GM12878 (cell line): ENCODE measurements at regions not wholly inside any gene's neighbourhood (a gene's known extent, or its start where the extent isn't known, plus 50 kb on each side); places are given as distances from the start of the nearest gene placed in this dataset.

Experiments used
- ATAC-seq: fragments of 200-7000 bp; cut with Tn5 transposase; 3 replicates; pipeline ENCODE4 v1.9.1; 2020; ENCODE audit warnings: mild to moderate bottlenecking, moderate library complexity
- BruUV-seq: library from RNA; stranded (reverse); fragments of 400-500 nt; replicated peaks from 2 replicates; lab custom pipeline; 2021; lab: Mats Ljungman, UMichigan
- CTCF ChIA-PET: fragments of 300-600 bp; sonication (Branson Sonifier 250); formaldehyde crosslinking; extraction: SDS; loops from one replicate; lab custom pipeline; 2021; ENCODE audit warnings: inconsistent platforms; lab: Yijun Ruan, JAX
- POLR2A ChIA-PET: fragments of 350-600 bp; formaldehyde crosslinking; extraction: SDS; loops from one replicate; lab custom pipeline; 2021; ENCODE audit warnings: inconsistent platforms; lab: Charles Lee
- RAD21 ChIA-PET: fragments of 300-600 bp; sonication (Branson Sonifier 250); formaldehyde crosslinking; loops from one replicate; lab custom pipeline; 2023; ENCODE audit warnings: antibody characterized with exemption; ENCODE audit not compliant: unreplicated experiment; lab: Charles Lee
- SMC1A ChIA-PET: fragments of 300-600 bp; sonication (Branson Sonifier 250); formaldehyde crosslinking; loops from one replicate; lab custom pipeline; 2023; ENCODE audit not compliant: unreplicated experiment, uncharacterized antibody; lab: Charles Lee
- DNase-seq: peaks from one replicate; pipeline ENCODE4 v3.0.0-alpha.2; 2011; ENCODE audit warnings: low read depth, low spot score
- FAIRE-seq: peaks from 3 replicates; lab custom pipeline; 2011; peaks lifted over from hg19 to GRCh38; lab: Jason Lieb, UNC
- H2AFZ ChIP-seq: 2 replicates; pipeline ENCODE4 v1.6.0; 2011; ENCODE audit warnings: low read depth, low read length, control low read depth; ENCODE audit not compliant: control insufficient read depth
- H3K27ac ChIP-seq: 2 replicates; pipeline ENCODE4 v1.5.1; 2011; ENCODE audit warnings: control low read depth; ENCODE audit not compliant: control insufficient read depth, insufficient read depth
- H3K27me3 ChIP-seq, 2 experiments: replicated peaks in 1 of 2; 2 replicates each; pipeline versions ENCODE4 v1.6.0 to v1.6.1; 2011; ENCODE audit warnings: low read length in 1 of 2; ENCODE audit not compliant: control insufficient read depth in 2 of 2, insufficient read depth in 2 of 2
- H3K36me3 ChIP-seq, 2 experiments: 2 replicates each; pipeline ENCODE4 v1.5.1; 2011; ENCODE audit warnings: low read length in 1 of 2; ENCODE audit not compliant: control insufficient read depth in 2 of 2, insufficient read depth in 2 of 2
- H3K4me1 ChIP-seq: 2 replicates; pipeline ENCODE4 v1.6.1; 2011; ENCODE audit warnings: mild to moderate bottlenecking, low read length, moderate library complexity, mixed read lengths; ENCODE audit not compliant: control insufficient read depth, insufficient read depth
- H3K4me2 ChIP-seq: 2 replicates; pipeline ENCODE4 v1.6.0; 2011; ENCODE audit warnings: control low read depth; ENCODE audit not compliant: control insufficient read depth, insufficient read depth
- H3K4me3 ChIP-seq: fragments of 200-600 bp; sonication (generic); 2 replicates; pipeline ENCODE4 v1.5.1; 2016
- H3K79me2 ChIP-seq: 2 replicates; pipeline ENCODE4 v1.6.0; 2011; ENCODE audit warnings: low read length; ENCODE audit not compliant: control insufficient read depth, insufficient read depth
- H3K9ac ChIP-seq: 2 replicates; pipeline ENCODE4 v1.8.0; 2011; ENCODE audit warnings: low read length, control low read depth, mixed read lengths; ENCODE audit not compliant: control insufficient read depth, insufficient read depth
- H3K9me3 ChIP-seq: replicated peaks from 3 replicates; pipeline ENCODE4 v1.5.1; 2011; ENCODE audit warnings: mild to moderate bottlenecking, low read length; ENCODE audit not compliant: control insufficient read depth, insufficient read depth
- H4K20me1 ChIP-seq: 2 replicates; pipeline ENCODE4 v1.6.0; 2011; ENCODE audit not compliant: control insufficient read depth, insufficient read depth
- E2F8 ChIP-seq: fragments of 450-650 bp; IDR thresholded peaks from 2 replicates; pipeline ENCODE4 v1.6.1; 2018; ENCODE audit warnings: mild to moderate bottlenecking, low read depth, moderate library complexity; ENCODE audit not compliant: partially characterized antibody
- EED ChIP-seq: sonication (generic); IDR thresholded peaks from 2 replicates; pipeline ENCODE4 v1.6.1; 2016; ENCODE audit warnings: antibody characterized with exemption, low read depth
- HSF1 ChIP-seq: fragments of 150-350 bp; IDR thresholded peaks from 2 replicates; pipeline ENCODE4 v1.6.1; 2014; ENCODE audit warnings: mild to moderate bottlenecking, low read depth, low read length
- IKZF1 ChIP-seq: fragments of 450-650 bp; conservative IDR thresholded peaks from 2 replicates; pipeline ENCODE4 v1.6.1; 2017; ENCODE audit warnings: antibody characterized with exemption, mild to moderate bottlenecking
- IRF3 ChIP-seq: fragments of 450-650 bp; IDR thresholded peaks from 2 replicates; pipeline ENCODE4 v1.6.1; 2014; ENCODE audit warnings: mild to moderate bottlenecking
- PML ChIP-seq: IDR thresholded peaks from 2 replicates; pipeline ENCODE4 v1.6.1; 2012; ENCODE audit warnings: low read length, inconsistent platforms
- RELB ChIP-seq: fragments of 450-650 bp; IDR thresholded peaks from 2 replicates; pipeline ENCODE4 v1.6.1; 2017; ENCODE audit warnings: low read depth, mild to moderate bottlenecking, moderate library complexity
- REST ChIP-seq: IDR thresholded peaks from 2 replicates; pipeline ENCODE4 v1.6.1; 2012; ENCODE audit warnings: mild to moderate bottlenecking, low read depth, low read length
- SREBF2 ChIP-seq: IDR thresholded peaks from 2 replicates; pipeline ENCODE4 v1.6.1; 2012; ENCODE audit warnings: mild to moderate bottlenecking, low read length
- STAT1 ChIP-seq: fragments of 450-650 bp; conservative IDR thresholded peaks from 2 replicates; pipeline ENCODE4 v1.6.1; 2014; ENCODE audit warnings: antibody characterized with exemption, mild to moderate bottlenecking
- WGBS: methylation state at CpG from one replicate; pipeline ENCODE4 v1.1.6; 2016; ENCODE audit warnings: low lambda C conversion rate; ENCODE audit not compliant: insufficient replicate concordance, insufficient coverage; ENCODE audit errors: missing lambda C conversion rate; 5-methylcytosine and 5-hydroxymethylcytosine counted together
- in situ Hi-C: fragments of 300-500 bp; cut with MboI; formaldehyde crosslinking; loops from 9 replicates; pipeline ENCODE4 v1.14.3; 2018; ENCODE audit warnings: mixed read lengths
- intact Hi-C: fragments of 100-400 bp; cut with micrococcal nuclease; formaldehyde crosslinking; loops from one replicate; pipeline ENCODE4 v1.14.2; 2022; ENCODE audit not compliant: unreplicated experiment

- intact Hi-C loops: no loop called here
- no peaks in the 10 kb centered on the region; the same call in 2 of the 3 replicates for H3K9me3 ChIP-seq
- in situ Hi-C loops: no loop called here
- ChIA-PET CTCF (no interaction called here), RAD21 (no interaction called here), POLR2A (no interaction called here), SMC1A (interaction anchor here (0.7 to 1.5 kb wide), 4 partner anchors 10 to 588 kb away, joined by 3 to 5 read pairs (median 4); no protein-coding TSS in a partner anchor)
- no peaks in the 10 kb centered on the region for H4K20me1 ChIP-seq
- H3K27ac ChIP-seq: no peak overlapping the region
- H3K4me1 ChIP-seq: peaks cover 7% of the 10 kb centered on the region
- DNase-seq: no peak
- H3K79me2 ChIP-seq: no peaks in the 10 kb centered on the region
- H3K4me2 ChIP-seq: no peak overlapping the region
- no TSS peak for BruUV-seq
- ATAC-seq: no peak
- 74% methylated on average over 5 of the region's 5 CpGs for WGBS
- H3K9ac ChIP-seq: no peak overlapping the region
- H2AFZ ChIP-seq: no peak overlapping the region
- no peak overlapping the region for H3K4me3 ChIP-seq
- FAIRE-seq: no peak
- H3K36me3 ChIP-seq: no peaks in the 10 kb centered on the region
- no peaks in the 10 kb centered on the region for H3K27me3 ChIP-seq
- TF ChIP-seq E2F8 (no peak), PML (no peak), SREBF2 (no peak), IRF3 (no peak), HSF1 (no peak), RELB (no peak), REST (no peak), STAT1 (no peak), IKZF1 (no peak), EED (no peak)
These were observed 132.5 kb upstream of the MAX start for GRCh38 chr14:65234752-65235361.
